ENCODE measurements at regions not wholly inside any gene's neighbourhood (a gene's known extent, or its start where the extent isn't known, plus 50 kb on each side); places are given as distances from the start of the nearest gene placed in this dataset.
"Not testable (repeated sequence)": the region's sequence is repeated elsewhere in the genome, so short reads cannot be mapped to it uniquely, and the experiment has no call there.

GRCh38 chr12:131494741-131495524 lies 216.0 kb upstream of the SFSWAP start:
- no peak for DNase-seq

GRCh38 chr12:131497966-131498365 lies 212.9 kb upstream of the SFSWAP start:
- DNase-seq, result no peak

- DNase-seq, result no peak
These were observed 211.6 kb upstream of the SFSWAP start for GRCh38 chr12:131499160-131499863.

GRCh38 chr12:131499864-131500190 lies 211.1 kb upstream of the SFSWAP start:
- DNase-seq, result no peak

DNA sequence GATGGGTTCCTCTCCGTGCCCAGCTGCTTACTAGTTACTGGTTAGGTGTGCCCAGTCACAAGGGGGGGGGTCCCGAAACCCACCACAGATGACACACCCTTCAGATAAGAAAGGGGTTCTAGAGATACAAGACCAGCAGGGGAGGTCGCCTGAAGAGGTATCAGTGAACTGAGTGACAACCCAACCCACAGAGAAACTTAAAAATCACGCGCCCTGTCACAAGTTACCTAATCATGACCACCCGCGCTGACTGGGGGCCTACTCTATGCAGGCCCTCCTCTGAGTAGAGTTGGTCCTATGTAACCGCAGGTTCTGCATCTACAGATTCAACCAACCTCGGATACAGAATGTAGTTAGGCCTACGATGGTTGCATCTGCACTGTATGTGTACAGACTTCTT lies 210.3 kb upstream of the SFSWAP start:
- no peak for DNase-seq

GRCh38 chr12:131505561-131505960 lies 205.3 kb upstream of the SFSWAP start:
- no peak for DNase-seq

- no peak for DNase-seq
These were observed 204.5 kb upstream of the SFSWAP start for GRCh38 chr12:131506426-131506825.

DNA sequence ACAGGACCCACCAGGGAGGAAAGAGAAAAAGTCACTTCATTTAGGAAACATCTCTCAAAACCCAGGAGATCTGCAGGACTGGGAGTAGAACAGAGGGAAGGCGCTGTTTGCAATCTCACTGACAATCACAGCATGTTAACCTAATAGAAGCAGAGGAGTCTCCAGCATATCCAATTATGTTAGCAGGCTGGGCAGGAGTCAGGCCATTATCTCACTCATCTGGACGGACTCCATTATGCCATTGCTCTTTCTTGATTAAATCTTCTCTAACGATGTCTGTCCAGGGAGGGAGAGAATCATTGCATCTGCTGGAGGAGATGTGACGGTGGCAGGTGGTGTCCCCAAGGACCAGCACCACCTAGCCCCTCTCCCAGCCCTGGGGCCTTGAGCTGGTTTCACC lies 203.8 kb upstream of the SFSWAP start:
- no peak for DNase-seq

GRCh38 chr12:131507881-131508280 lies 203.0 kb upstream of the SFSWAP start:
- DNase-seq, result no peak

- DNase-seq, result no peak
These were observed 201.2 kb upstream of the SFSWAP start for GRCh38 chr12:131509701-131510100.

DNA sequence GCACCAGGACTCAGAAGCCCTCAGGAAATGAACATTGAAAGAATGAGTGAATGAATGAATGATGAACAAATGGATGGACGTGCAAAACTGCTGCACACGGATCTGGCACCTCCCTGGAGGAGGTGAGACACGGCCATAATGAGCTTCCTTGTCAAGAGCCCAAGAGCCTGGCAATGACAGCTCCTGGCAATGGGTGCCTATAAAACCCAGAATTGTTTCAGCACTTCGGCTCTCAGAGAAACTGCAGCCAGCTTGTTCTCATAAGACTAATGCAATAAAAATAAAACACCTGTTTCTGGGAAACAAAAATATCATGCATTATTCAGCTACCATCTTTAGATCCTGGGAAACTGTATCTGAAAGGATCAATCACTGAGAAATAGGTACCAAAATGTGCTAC lies 200.5 kb upstream of the SFSWAP start:
- DNase-seq, result no peak

GRCh38 chr12:131511391-131511802 lies 199.5 kb upstream of the SFSWAP start:
- DNase-seq, result no peak

DNA sequence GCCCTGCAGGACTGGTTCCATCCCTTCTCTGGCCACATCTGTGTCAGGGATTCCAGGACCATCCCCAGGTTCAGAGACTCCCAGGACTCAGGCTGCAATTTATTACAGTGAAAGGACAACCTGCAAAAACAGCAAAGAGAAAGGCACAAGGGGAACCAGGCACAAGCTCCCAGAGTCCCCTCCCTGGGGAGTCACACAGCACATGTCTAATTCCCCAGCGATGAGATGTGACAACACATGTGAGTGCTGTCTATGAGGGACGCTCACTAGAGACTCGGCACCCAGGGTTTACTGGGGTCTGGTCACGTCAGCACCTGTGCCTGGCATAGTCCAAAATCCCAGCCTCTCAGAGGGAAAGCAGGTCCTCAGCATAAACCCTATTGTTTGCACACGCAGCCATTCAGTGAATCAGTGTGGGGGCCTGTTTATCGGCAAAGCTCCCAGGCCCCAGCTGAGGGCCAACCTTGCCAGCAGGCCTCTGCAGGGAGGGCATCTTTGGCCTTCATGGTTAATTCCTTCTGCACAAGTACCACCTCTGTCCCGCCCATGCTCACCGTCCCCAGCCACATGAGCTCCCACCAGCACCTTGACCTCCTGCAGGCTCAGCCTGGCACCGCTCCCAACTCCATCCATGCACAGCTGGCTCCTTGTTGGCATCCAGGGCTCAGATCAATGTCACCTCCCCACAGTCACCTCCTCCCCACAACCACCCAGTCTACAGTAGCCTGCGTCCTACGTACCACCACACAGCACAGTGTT lies 198.9 kb upstream of the SFSWAP start:
- no peak for DNase-seq

- no peak for DNase-seq
These were observed 197.3 kb upstream of the SFSWAP start for GRCh38 chr12:131513606-131514005.

- not testable (repeated sequence) for DNase-seq
These were observed 190.3 kb upstream of the SFSWAP start for GRCh38 chr12:131520553-131520952.

- DNase-seq, result no peak
These were observed 189.6 kb upstream of the SFSWAP start for GRCh38 chr12:131521326-131521725.

GRCh38 chr12:131525795-131526508 lies 184.9 kb upstream of the SFSWAP start:
- DNase-seq, result no peak

GRCh38 chr12:131527092-131527491 lies 183.8 kb upstream of the SFSWAP start:
- no peak for DNase-seq

DNA sequence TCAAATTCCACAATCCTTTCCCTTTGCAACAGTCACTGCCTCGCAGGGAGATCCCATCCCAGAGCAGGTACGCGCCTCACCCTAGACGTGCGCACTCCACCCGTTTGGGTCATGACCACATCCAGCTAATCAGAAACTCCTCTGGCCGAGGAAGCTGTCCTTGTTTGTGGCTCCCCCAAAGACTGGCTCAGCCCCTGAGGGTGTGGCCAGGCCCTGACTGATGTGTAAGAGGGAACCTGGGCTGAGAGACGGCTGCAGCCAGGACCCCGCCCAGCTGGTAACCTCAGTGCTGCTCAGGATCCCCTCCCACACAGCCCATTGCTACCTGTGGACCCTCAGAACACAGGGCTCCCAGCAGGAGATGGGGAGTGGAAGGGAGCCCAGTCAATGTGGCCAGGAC lies 183.2 kb upstream of the SFSWAP start:
- DNase-seq, result no peak

GRCh38 chr12:131528144-131528543 lies 182.7 kb upstream of the SFSWAP start:
- DNase-seq, result no peak

- DNase-seq, result no peak
These were observed 182.2 kb upstream of the SFSWAP start for GRCh38 chr12:131528667-131529066.

DNA sequence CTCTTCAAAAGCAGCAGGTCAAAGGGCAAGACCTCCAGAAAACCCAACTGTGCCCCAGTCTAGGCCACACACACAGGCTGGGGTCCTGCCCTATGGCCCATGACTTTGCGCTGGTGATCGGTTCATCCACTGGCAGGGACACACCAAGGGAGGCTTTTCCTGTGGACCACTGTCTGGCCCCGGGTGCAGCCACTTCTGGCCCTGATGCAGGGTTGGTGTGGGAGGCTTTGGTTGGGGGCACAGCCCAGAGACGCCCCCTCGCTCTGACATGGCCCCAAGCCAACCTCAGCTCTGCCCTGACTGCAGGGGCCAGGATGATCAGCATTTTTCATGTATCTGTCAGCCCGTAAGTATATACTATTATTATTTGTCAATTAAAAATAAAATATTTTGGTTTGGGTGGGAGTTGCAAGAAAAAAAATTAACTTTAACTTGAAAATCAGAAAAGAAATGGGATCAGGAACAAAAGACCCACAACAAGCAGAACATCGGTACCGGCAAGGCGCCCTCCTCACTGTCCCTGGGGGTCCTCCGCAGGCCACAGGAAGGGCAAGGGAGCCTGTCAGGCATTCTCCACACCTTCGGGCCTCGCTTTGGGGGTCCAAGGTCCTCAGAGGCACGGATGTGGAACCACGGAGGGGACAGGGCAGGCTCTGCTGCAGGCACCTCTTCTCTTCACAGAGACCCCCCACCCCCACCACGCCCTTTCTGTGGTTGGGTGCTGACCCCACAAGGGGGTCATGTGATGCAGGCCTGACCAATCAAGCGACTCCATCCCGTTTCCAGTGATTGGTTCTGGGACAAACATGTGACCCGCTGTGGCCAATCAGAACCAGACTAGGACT lies 181.5 kb upstream of the SFSWAP start:
- no peak for DNase-seq

- DNase-seq, result no peak
These were observed 180.9 kb upstream of the SFSWAP start for GRCh38 chr12:131530041-131530332.
